HG03457 (cell line): ENCODE measurements at regions not wholly inside any gene's neighbourhood (a gene's known extent, or its start where the extent isn't known, plus 50 kb on each side); places are given as distances from the start of the nearest gene placed in this dataset.

ENCODE experiments used
- ATAC-seq: cut with Tn5 transposase; IDR thresholded peaks from one replicate; pipeline ENCODE4 v1.9.1; 2021; ENCODE audit warnings: moderate number of reproducible peaks; ENCODE audit not compliant: unreplicated experiment

- ATAC-seq, result no peak
These were observed 354.6 kb upstream of the ADGRL2 start for GRCh38 chr1:81446000-81446669.

- no peak for ATAC-seq
These were observed 357.4 kb upstream of the ADGRL2 start for GRCh38 chr1:81443288-81443687.

GRCh38 chr1:81439046-81439823 is 361.5 kb upstream of the ADGRL2 start:
- no peak for ATAC-seq

- ATAC-seq, result no peak
These were observed 363.1 kb upstream of the ADGRL2 start for GRCh38 chr1:81437649-81438048.

GRCh38 chr1:81437213-81437612 is 363.5 kb upstream of the ADGRL2 start:
- ATAC-seq, result no peak

- ATAC-seq, result no peak
These were observed 365.6 kb upstream of the ADGRL2 start for GRCh38 chr1:81435175-81435574.

GRCh38 chr1:81433676-81434075 is 367.1 kb upstream of the ADGRL2 start:
- no peak for ATAC-seq

GRCh38 chr1:81432654-81433109 is 368.1 kb upstream of the ADGRL2 start:
- no peak for ATAC-seq

GRCh38 chr1:81432059-81432458 is 368.7 kb upstream of the ADGRL2 start:
- ATAC-seq, result no peak

GRCh38 chr1:81431624-81432000 is 369.1 kb upstream of the ADGRL2 start:
- no peak for ATAC-seq

GRCh38 chr1:81430955-81431623 is 369.6 kb upstream of the ADGRL2 start:
- ATAC-seq, result no peak

GRCh38 chr1:81430236-81430938 is 370.3 kb upstream of the ADGRL2 start:
- ATAC-seq, result no peak

- no peak for ATAC-seq
These were observed 371.7 kb upstream of the ADGRL2 start for GRCh38 chr1:81428998-81429397.

- no peak for ATAC-seq
These were observed 375.9 kb upstream of the ADGRL2 start for GRCh38 chr1:81424816-81425215.

- no peak for ATAC-seq
These were observed 376.7 kb upstream of the ADGRL2 start for GRCh38 chr1:81424061-81424460.

GRCh38 chr1:81420760-81421159 is 380.0 kb upstream of the ADGRL2 start:
- peak; percentile 95 for ATAC-seq

GRCh38 chr1:81414488-81415015 is 386.2 kb upstream of the ADGRL2 start:
- peak; percentile 90 for ATAC-seq

GRCh38 chr1:81412954-81413353 is 387.8 kb upstream of the ADGRL2 start:
- no peak for ATAC-seq

GRCh38 chr1:81410941-81411340 is 389.8 kb upstream of the ADGRL2 start:
- no peak for ATAC-seq

GRCh38 chr1:81410351-81410750 is 390.4 kb upstream of the ADGRL2 start:
- ATAC-seq, result no peak

GRCh38 chr1:81409780-81410274 is 390.9 kb upstream of the ADGRL2 start:
- ATAC-seq, result no peak
